Stimulated activated naive CD8-positive, alpha-beta T cell treated with anti-CD3 and anti-CD28 coated beads, Interleukin-15, Interleukin-2, amounts not matched to agents 100 ng/mL and 50 ng/mL, for 24 hours (primary cell): ENCODE measurements at regions not wholly inside any gene's neighbourhood (a gene's known extent, or its start where the extent isn't known, plus 50 kb on each side); places are given as distances from the start of the nearest gene placed in this dataset.

Experiments
- H3K27ac Mint-ChIP-seq: one replicate; pipeline ENCODE4 v1.8.0; 2021; ENCODE audit warnings: mild to moderate bottlenecking, mixed read lengths
- H3K27me3 Mint-ChIP-seq: one replicate; pipeline ENCODE4 v1.8.0; 2021; ENCODE audit warnings: mixed read lengths
- H3K36me3 Mint-ChIP-seq: one replicate; pipeline ENCODE4 v1.8.0; 2021; ENCODE audit warnings: low read depth, mixed read lengths
- H3K4me1 Mint-ChIP-seq: one replicate; pipeline ENCODE4 v1.8.0; 2021; ENCODE audit warnings: low read depth, mixed read lengths
- H3K4me3 Mint-ChIP-seq: one replicate; pipeline ENCODE4 v1.8.0; 2021; ENCODE audit warnings: mild to moderate bottlenecking, mixed read lengths
- H3K9me3 Mint-ChIP-seq: one replicate; pipeline ENCODE4 v1.8.0; 2021; ENCODE audit warnings: mixed read lengths

GRCh38 chr14:98888927-98889835, 382.8 kb downstream of the BCL11B start:
- Mint-ChIP-seq H3K27me3 (no peaks in the 10 kb centered on the region), H3K4me1 (no peaks in the 10 kb centered on the region), H3K4me3 (no peak overlapping the region), H3K27ac (no peak overlapping the region), H3K36me3 (no peaks in the 10 kb centered on the region), H3K9me3 (no peaks in the 10 kb centered on the region)

DNA sequence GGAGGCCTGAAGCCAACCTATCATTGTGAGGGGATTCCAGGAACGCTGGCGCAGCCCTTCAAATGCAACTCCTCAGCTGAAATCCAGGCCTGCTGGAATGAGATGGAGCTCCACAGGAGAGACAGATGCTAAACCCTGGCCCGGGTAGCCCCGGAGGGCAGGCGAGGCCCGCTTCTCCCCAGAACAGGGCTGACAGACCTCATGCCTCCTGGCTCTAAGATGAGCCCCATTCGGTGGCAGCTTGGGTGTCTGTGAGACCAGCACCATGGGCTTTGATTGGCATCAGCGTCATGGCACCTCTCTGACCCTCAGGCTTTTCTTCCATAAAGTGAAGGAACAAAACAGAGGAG, 382.2 kb downstream of the BCL11B start:
- Mint-ChIP-seq H3K36me3 (no peaks in the 10 kb centered on the region), H3K4me1 (no peaks in the 10 kb centered on the region), H3K4me3 (no peak overlapping the region), H3K27me3 (no peaks in the 10 kb centered on the region), H3K27ac (no peak overlapping the region), H3K9me3 (no peaks in the 10 kb centered on the region)

GRCh38 chr14:98890556-98891340, 381.2 kb downstream of the BCL11B start:
- Mint-ChIP-seq H3K27me3 (no peaks in the 10 kb centered on the region), H3K27ac (no peak overlapping the region), H3K9me3 (no peaks in the 10 kb centered on the region), H3K4me1 (no peaks in the 10 kb centered on the region), H3K4me3 (no peak overlapping the region), H3K36me3 (no peaks in the 10 kb centered on the region)

GRCh38 chr14:98893675-98894074, 378.3 kb downstream of the BCL11B start:
- Mint-ChIP-seq H3K9me3 (no peaks in the 10 kb centered on the region), H3K4me1 (no peaks in the 10 kb centered on the region), H3K27ac (no peak overlapping the region), H3K4me3 (no peak overlapping the region), H3K27me3 (no peaks in the 10 kb centered on the region), H3K36me3 (no peaks in the 10 kb centered on the region)

DNA sequence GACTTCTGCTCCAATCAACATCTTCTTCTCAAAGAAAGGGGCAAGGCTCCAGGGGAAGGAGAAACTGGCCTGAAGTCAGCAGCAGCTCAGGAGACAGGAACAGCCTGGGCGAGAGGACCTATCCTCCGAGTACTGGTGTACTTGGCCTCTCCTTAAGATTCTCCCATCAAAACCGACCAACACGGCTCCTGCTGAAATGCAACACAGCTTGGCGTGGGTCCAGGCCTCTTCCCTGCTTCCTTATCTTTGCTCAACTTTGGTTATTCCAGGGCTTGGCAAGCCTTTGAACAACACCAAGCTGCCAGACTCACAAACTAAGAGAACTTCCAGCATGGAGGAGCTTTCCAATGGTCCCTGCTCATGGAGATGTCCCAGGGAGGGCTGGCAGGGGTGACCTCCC, 377.4 kb downstream of the BCL11B start:
- no peaks in the 10 kb centered on the region for H3K36me3 Mint-ChIP-seq
- H3K4me3 Mint-ChIP-seq: no peak overlapping the region
- H3K27ac Mint-ChIP-seq: no peak overlapping the region
- no peaks in the 10 kb centered on the region for H3K4me1 Mint-ChIP-seq
- H3K27me3 Mint-ChIP-seq: no peaks in the 10 kb centered on the region
- H3K9me3 Mint-ChIP-seq: no peaks in the 10 kb centered on the region

DNA sequence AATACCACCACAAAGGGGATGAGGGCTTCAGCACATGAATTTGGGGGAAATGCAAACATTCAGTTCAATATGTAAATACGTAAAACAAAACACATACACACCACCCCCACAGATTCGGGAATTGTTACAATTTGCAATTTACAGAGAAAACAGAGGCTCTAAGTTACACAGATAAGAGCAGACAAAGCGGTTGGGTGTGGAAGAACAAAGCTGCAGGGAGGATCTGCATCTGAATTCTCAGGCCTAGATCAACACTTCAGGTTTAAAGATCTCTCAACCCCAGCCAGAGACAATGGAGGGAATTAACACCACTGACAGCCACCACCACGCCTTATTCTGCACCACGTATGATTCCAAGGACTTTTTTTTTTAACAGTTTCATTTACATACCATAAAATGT, 375.5 kb downstream of the BCL11B start:
- no peaks in the 10 kb centered on the region for H3K9me3 Mint-ChIP-seq
- H3K27me3 Mint-ChIP-seq: no peaks in the 10 kb centered on the region
- no peak overlapping the region for H3K27ac Mint-ChIP-seq
- H3K4me1 Mint-ChIP-seq: no peaks in the 10 kb centered on the region
- H3K4me3 Mint-ChIP-seq: no peak overlapping the region
- H3K36me3 Mint-ChIP-seq: no peaks in the 10 kb centered on the region

- Mint-ChIP-seq H3K9me3 (no peaks in the 10 kb centered on the region), H3K27me3 (no peaks in the 10 kb centered on the region), H3K4me1 (no peaks in the 10 kb centered on the region), H3K27ac (no peak overlapping the region), H3K4me3 (no peak overlapping the region), H3K36me3 (no peaks in the 10 kb centered on the region)
Measured at GRCh38 chr14:98897605-98898309, 374.2 kb downstream of the BCL11B start.

DNA sequence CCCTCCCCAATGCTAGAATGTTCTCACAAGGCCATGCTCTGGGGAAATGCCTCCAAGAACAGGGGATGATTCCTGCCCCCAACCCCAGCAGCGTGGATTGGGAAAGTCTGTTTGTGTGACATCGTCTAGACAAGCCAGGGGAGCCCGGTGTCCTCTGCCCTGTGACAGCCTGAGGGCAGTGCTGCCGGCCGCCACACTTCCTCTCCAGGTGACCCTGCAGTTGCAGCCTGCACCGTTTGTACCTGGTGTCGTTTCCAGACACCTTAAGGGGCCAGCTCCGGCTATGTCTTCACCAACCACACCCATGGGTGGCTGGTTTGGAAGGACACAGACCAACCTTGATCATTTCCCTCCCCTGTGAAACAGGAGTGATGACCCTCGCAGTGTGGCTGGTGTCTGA, 372.6 kb downstream of the BCL11B start:
- no peaks in the 10 kb centered on the region for H3K27me3 Mint-ChIP-seq
- H3K4me3 Mint-ChIP-seq: no peak overlapping the region
- H3K4me1 Mint-ChIP-seq: no peaks in the 10 kb centered on the region
- H3K36me3 Mint-ChIP-seq: no peaks in the 10 kb centered on the region
- no peaks in the 10 kb centered on the region for H3K9me3 Mint-ChIP-seq
- no peak overlapping the region for H3K27ac Mint-ChIP-seq

DNA sequence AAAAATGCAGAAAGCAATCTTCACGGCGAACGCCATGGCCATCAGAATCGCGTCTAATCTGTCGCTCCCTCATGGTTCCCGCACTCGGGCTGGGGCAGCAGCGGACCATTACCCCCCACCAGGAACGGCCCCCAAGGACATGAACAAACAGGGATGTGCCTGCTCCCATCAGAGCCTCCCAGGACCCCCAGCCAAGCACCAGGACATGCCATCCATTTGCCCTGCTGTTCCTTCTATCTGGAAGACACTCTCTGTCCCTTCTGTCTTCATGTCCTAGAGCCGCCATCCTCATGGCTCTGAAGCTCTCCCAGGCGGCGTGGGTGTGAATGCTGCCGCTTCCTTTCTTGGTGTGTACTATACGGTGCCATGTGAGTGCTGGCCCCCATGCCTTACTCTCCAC, 371.8 kb downstream of the BCL11B start:
- Mint-ChIP-seq H3K36me3 (no peaks in the 10 kb centered on the region), H3K27ac (no peak overlapping the region), H3K4me1 (no peaks in the 10 kb centered on the region), H3K9me3 (no peaks in the 10 kb centered on the region), H3K27me3 (no peaks in the 10 kb centered on the region), H3K4me3 (no peak overlapping the region)

DNA sequence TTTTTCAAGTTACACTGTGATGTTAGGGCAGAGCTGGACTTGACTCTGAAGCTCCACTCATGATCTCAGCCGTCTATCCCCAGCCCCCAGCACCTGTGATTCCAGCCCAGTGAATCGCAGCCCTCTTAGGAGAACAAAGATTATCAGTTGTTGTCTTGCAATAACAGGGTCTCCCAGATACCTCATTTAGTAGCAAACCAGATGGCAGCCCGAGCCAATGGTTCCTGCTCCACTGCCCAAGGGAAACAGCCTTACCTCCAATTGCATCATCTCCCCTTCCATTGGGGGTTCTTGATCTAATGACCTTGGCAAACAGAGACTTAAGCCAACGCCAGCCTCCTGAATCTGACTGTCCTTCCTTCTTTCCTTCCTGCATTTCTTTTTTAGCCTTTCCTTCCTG, 371.2 kb downstream of the BCL11B start:
- Mint-ChIP-seq H3K9me3 (no peaks in the 10 kb centered on the region), H3K27me3 (no peaks in the 10 kb centered on the region), H3K4me3 (no peak overlapping the region), H3K27ac (no peak overlapping the region), H3K4me1 (no peaks in the 10 kb centered on the region), H3K36me3 (no peaks in the 10 kb centered on the region)

DNA sequence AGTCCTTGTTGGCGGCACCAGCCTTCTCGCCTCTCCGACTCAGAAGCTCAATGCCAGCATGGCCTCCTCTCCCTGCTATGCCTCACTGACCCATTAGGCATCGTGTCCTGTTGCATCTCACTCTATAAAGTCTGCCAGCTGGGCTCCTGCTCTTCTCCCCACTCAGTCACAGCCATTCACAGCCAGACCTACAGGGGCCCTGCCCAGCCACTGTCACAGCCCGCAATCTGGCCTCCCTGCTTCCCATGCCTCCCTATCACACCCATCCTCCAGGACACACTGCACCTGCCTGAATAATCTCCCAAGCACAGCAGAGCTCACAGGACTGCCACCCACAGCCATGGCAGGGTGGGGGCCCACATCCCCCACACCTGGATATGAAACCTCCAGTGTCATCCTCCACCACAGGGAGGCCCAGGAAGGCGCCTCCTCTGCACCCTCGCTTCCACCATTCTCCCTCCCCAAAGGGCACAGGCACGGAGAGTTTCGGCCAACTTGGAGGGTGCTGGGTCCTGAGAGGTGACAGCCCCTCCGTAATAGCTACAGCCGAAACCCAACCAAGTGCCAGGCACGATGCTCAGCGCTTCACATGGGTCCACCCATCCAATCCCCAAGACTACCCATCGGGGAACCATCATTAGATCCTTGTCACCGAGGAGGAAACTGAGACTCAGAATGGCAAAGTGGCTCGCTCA, 370.3 kb downstream of the BCL11B start:
- H3K36me3 Mint-ChIP-seq: no peaks in the 10 kb centered on the region
- no peaks in the 10 kb centered on the region for H3K9me3 Mint-ChIP-seq
- H3K27ac Mint-ChIP-seq: no peak overlapping the region
- no peaks in the 10 kb centered on the region for H3K27me3 Mint-ChIP-seq
- no peak overlapping the region for H3K4me3 Mint-ChIP-seq
- H3K4me1 Mint-ChIP-seq: no peaks in the 10 kb centered on the region

DNA sequence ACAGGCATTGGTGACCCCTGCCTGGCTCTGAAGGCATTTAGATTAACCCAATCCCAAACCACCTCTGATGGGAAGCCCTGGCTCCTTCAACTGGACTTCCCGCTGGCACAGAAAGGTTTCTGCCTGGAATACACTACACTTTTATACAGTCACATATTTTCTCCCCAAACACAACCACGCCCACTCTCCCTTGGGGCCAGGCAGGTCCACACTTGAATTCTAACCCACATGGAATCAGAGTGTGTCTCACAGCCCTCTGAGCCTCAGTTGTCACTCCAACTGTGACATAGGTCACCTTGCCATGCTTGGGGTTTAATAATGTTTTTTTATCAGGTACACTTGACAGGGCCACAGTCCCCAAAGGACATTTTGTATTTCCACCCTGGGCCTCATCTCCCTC, 368.6 kb downstream of the BCL11B start:
- Mint-ChIP-seq H3K4me1 (no peaks in the 10 kb centered on the region), H3K27ac (no peak overlapping the region), H3K27me3 (no peaks in the 10 kb centered on the region), H3K9me3 (no peaks in the 10 kb centered on the region), H3K4me3 (no peak overlapping the region), H3K36me3 (no peaks in the 10 kb centered on the region)

GRCh38 chr14:98904677-98905076, 367.3 kb downstream of the BCL11B start:
- peaks cover 6% of the 10 kb centered on the region for H3K4me1 Mint-ChIP-seq
- H3K36me3 Mint-ChIP-seq: no peaks in the 10 kb centered on the region
- no peaks in the 10 kb centered on the region for H3K9me3 Mint-ChIP-seq
- H3K27me3 Mint-ChIP-seq: no peaks in the 10 kb centered on the region
- H3K4me3 Mint-ChIP-seq: no peak overlapping the region
- H3K27ac Mint-ChIP-seq: no peak overlapping the region

GRCh38 chr14:98906123-98906995, 365.6 kb downstream of the BCL11B start:
- H3K9me3 Mint-ChIP-seq: no peaks in the 10 kb centered on the region
- H3K27ac Mint-ChIP-seq: no peak overlapping the region
- no peak overlapping the region for H3K4me3 Mint-ChIP-seq
- no peaks in the 10 kb centered on the region for H3K27me3 Mint-ChIP-seq
- H3K36me3 Mint-ChIP-seq: no peaks in the 10 kb centered on the region
- H3K4me1 Mint-ChIP-seq: peaks cover 6% of the 10 kb centered on the region
